T-helper 17 cell (primary cell): ENCODE measurements at regions not wholly inside any gene's neighbourhood (a gene's known extent, or its start where the extent isn't known, plus 50 kb on each side); places are given as distances from the start of the nearest gene placed in this dataset.

ENCODE experiments used
- ATAC-seq: fragments of 150-1000 bp; cut with Tn5 transposase; 2 replicates; pipeline ENCODE4 v1.10.0; 2021; ENCODE audit warnings: mild to moderate bottlenecking, moderate library complexity
- DNase-seq, 3 donors: peaks; one replicate each; pipeline versions ENCODE4 v3.0.0 to v3.0.0-alpha.2; 2020 to 2021
- H3K9me3 ChIP-seq: one replicate; pipeline ENCODE4 v1.7.0; 2013; ENCODE audit warnings: low read length, mild to moderate bottlenecking; ENCODE audit not compliant: control insufficient read depth, poor library complexity, severe bottlenecking
- H3K27ac Mint-ChIP-seq: one replicate; pipeline ENCODE4 v1.8.0; 2022; ENCODE audit warnings: mild to moderate bottlenecking, moderate library complexity, mixed read lengths
- H3K27me3 Mint-ChIP-seq: one replicate; pipeline ENCODE4 v1.8.0; 2022; ENCODE audit warnings: mixed read lengths
- H3K36me3 Mint-ChIP-seq: one replicate; pipeline ENCODE4 v1.8.0; 2022; ENCODE audit warnings: low read depth, mixed read lengths
- H3K4me1 Mint-ChIP-seq: one replicate; pipeline ENCODE4 v1.8.0; 2022; ENCODE audit warnings: mild to moderate bottlenecking, mixed read lengths
- H3K4me3 Mint-ChIP-seq: one replicate; pipeline ENCODE4 v1.8.0; 2022; ENCODE audit warnings: mild to moderate bottlenecking, moderate library complexity, mixed read lengths

- no peaks in the 10 kb centered on the region for H3K36me3 Mint-ChIP-seq
- no peak overlapping the region for H3K27ac Mint-ChIP-seq
- H3K4me1 Mint-ChIP-seq = no peaks in the 10 kb centered on the region
- DNase-seq (no peak), ATAC-seq (no peak)
- H3K27me3 Mint-ChIP-seq = no peaks in the 10 kb centered on the region
- H3K4me3 Mint-ChIP-seq = no peak overlapping the region
- no peaks in the 10 kb centered on the region for H3K9me3 ChIP-seq
Observed at GRCh38 chr11:23257088-23257487, 396.8 kb upstream of the CCDC179 start.

- no peaks in the 10 kb centered on the region for H3K4me1 Mint-ChIP-seq
- no peak for DNase-seq
- H3K36me3 Mint-ChIP-seq = no peaks in the 10 kb centered on the region
- no peak for ATAC-seq
- H3K9me3 ChIP-seq = no peaks in the 10 kb centered on the region
- H3K27ac Mint-ChIP-seq = no peak overlapping the region
- H3K4me3 Mint-ChIP-seq = no peak overlapping the region
- H3K27me3 Mint-ChIP-seq = no peaks in the 10 kb centered on the region
Observed at GRCh38 chr11:23257556-23257955, 397.3 kb upstream of the CCDC179 start.

DNA sequence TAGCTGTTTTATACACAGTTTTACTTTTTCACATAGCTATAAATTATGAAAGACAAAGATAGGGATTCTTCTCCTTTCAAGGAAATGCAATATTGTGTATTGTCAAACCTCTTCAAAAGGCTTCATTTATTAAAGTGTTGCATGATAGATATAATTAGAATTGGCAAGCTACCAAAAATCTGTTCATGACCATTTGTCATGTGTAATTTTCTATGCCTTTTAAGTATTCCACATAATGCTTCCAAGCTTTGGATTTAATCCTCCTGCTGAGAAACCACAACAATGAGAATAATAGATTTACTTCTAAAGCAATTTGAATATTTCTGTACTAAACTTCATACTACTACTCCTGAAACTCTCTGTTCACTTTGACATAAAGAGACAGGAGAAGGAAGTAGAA is 403.2 kb upstream of the CCDC179 start:
- Mint-ChIP-seq H3K4me1 (no peaks in the 10 kb centered on the region), H3K4me3 (no peak overlapping the region), H3K27me3 (no peaks in the 10 kb centered on the region), H3K27ac (no peak overlapping the region), H3K36me3 (no peaks in the 10 kb centered on the region)
- DNase-seq (no peak), ATAC-seq (no peak)
- H3K9me3 ChIP-seq = no peaks in the 10 kb centered on the region

GRCh38 chr11:23272095-23272494 is 411.8 kb upstream of the CCDC179 start:
- Mint-ChIP-seq H3K27me3 (no peaks in the 10 kb centered on the region), H3K27ac (no peak overlapping the region), H3K4me3 (no peak overlapping the region), H3K4me1 (no peaks in the 10 kb centered on the region), H3K36me3 (no peaks in the 10 kb centered on the region)
- no peak for ATAC-seq
- DNase-seq = no peak
- no peaks in the 10 kb centered on the region for H3K9me3 ChIP-seq

DNA sequence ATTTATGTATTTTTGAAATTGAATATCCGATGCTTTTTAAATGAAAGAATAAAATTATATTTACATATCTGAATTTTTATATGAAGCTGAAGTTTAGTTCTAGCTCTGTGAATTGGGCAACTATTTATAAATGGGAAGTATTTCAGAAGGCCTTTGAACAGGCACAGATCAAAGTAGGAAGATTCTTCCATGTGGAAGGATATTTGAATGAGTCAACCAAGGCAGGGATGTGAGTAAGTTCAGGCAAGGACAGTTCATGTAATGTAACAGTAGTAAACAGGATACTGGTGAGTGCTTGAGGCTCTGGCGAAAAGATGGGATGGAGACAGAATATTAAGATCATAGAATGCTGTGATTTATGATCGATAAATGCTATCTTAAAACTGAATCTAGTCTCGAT is 417.8 kb upstream of the CCDC179 start:
- DNase-seq (no peak), ATAC-seq (no peak)
- no peak overlapping the region for H3K27ac Mint-ChIP-seq
- no peaks in the 10 kb centered on the region for H3K9me3 ChIP-seq
- H3K4me1 Mint-ChIP-seq = no peaks in the 10 kb centered on the region
- no peaks in the 10 kb centered on the region for H3K36me3 Mint-ChIP-seq
- no peaks in the 10 kb centered on the region for H3K27me3 Mint-ChIP-seq
- H3K4me3 Mint-ChIP-seq = no peak overlapping the region

GRCh38 chr11:23280088-23280487 is 419.8 kb upstream of the CCDC179 start:
- Mint-ChIP-seq H3K27ac (no peak overlapping the region), H3K27me3 (no peaks in the 10 kb centered on the region), H3K36me3 (no peaks in the 10 kb centered on the region), H3K4me1 (no peaks in the 10 kb centered on the region), H3K4me3 (no peak overlapping the region)
- DNase-seq = no peak
- no peak for ATAC-seq
- H3K9me3 ChIP-seq = no peaks in the 10 kb centered on the region

- no peak overlapping the region for H3K27ac Mint-ChIP-seq
- H3K9me3 ChIP-seq = no peaks in the 10 kb centered on the region
- no peaks in the 10 kb centered on the region for H3K4me1 Mint-ChIP-seq
- no peaks in the 10 kb centered on the region for H3K36me3 Mint-ChIP-seq
- ATAC-seq = no peak
- H3K4me3 Mint-ChIP-seq = no peak overlapping the region
- DNase-seq = no peak
- no peaks in the 10 kb centered on the region for H3K27me3 Mint-ChIP-seq
Observed at GRCh38 chr11:23283666-23284065, 423.4 kb upstream of the CCDC179 start.

- ATAC-seq (no peak), DNase-seq (no peak)
- H3K9me3 ChIP-seq = no peaks in the 10 kb centered on the region
- no peak overlapping the region for H3K4me3 Mint-ChIP-seq
- no peak overlapping the region for H3K27ac Mint-ChIP-seq
- no peaks in the 10 kb centered on the region for H3K27me3 Mint-ChIP-seq
- H3K36me3 Mint-ChIP-seq = no peaks in the 10 kb centered on the region
- no peaks in the 10 kb centered on the region for H3K4me1 Mint-ChIP-seq
Observed at GRCh38 chr11:23284631-23285030, 424.4 kb upstream of the CCDC179 start.

GRCh38 chr11:23288003-23288783 is 427.9 kb upstream of the CCDC179 start:
- no peaks in the 10 kb centered on the region for H3K9me3 ChIP-seq
- H3K36me3 Mint-ChIP-seq = no peaks in the 10 kb centered on the region
- no peak overlapping the region for H3K4me3 Mint-ChIP-seq
- H3K4me1 Mint-ChIP-seq = no peaks in the 10 kb centered on the region
- no peak overlapping the region for H3K27ac Mint-ChIP-seq
- no peak for ATAC-seq
- no peak for DNase-seq
- no peaks in the 10 kb centered on the region for H3K27me3 Mint-ChIP-seq

DNA sequence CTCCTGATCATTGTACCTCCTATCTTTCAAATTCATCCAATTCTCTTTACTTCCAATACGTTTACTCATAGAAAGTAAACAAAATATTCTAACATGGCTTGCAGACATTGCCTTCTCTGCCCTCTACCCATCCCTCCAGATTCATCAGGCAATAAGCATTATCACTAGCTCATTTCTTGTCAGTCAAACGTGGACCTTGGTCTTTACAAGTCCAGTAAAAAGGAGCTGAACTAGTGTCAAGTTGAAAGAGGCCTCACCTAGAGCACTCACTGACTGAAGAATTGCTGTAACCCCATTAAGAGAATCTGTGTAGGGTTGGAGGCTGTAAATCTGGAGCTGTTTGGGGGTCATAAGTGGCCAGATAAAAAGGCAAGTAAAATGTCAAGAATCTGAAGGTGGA is 435.0 kb upstream of the CCDC179 start:
- H3K36me3 Mint-ChIP-seq = no peaks in the 10 kb centered on the region

DNA sequence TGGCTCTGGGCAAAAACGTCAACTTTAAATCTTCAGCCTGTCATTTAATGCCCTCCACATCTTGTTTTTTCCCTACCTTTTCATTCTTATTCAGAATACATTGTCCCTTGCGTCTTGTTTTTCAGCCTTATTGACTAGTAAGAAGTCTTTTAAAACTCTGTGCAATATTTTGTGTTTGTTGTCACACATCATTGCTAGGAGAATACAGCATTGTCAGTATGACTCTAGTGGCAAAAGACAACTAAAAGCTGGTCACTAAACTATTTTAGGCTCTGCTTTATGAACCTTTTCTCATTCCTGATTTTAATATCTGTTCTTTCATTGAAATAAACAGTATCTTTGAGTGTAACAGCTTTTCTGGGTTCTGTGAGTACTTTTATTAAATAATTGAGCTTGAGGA is 447.8 kb upstream of the CCDC179 start:
- Mint-ChIP-seq H3K36me3 (no peaks in the 10 kb centered on the region), H3K4me1 (no peaks in the 10 kb centered on the region), H3K4me3 (no peak overlapping the region), H3K27ac (no peak overlapping the region), H3K27me3 (no peaks in the 10 kb centered on the region)
- no peaks in the 10 kb centered on the region for H3K9me3 ChIP-seq
- ATAC-seq = no peak
- DNase-seq = no peak

More for the DNA sequence above, 435.0 kb upstream of the CCDC179 start:
- Mint-ChIP-seq H3K27me3 (no peaks in the 10 kb centered on the region), H3K27ac (no peak overlapping the region), H3K4me3 (no peak overlapping the region), H3K4me1 (no peaks in the 10 kb centered on the region)
- DNase-seq = no peak
- H3K9me3 ChIP-seq = no peaks in the 10 kb centered on the region
- ATAC-seq = no peak

GRCh38 chr11:23310276-23310675 is 450.0 kb upstream of the CCDC179 start:
- Mint-ChIP-seq H3K4me1 (no peaks in the 10 kb centered on the region), H3K4me3 (no peak overlapping the region), H3K27ac (no peak overlapping the region), H3K36me3 (no peaks in the 10 kb centered on the region), H3K27me3 (no peaks in the 10 kb centered on the region)
- ATAC-seq (no peak), DNase-seq (no peak)
- no peaks in the 10 kb centered on the region for H3K9me3 ChIP-seq

- H3K36me3 Mint-ChIP-seq = no peaks in the 10 kb centered on the region
Observed at GRCh38 chr11:23311986-23312940, 452.0 kb upstream of the CCDC179 start.

More at GRCh38 chr11:23311986-23312940, 452.0 kb upstream of the CCDC179 start:
- Mint-ChIP-seq H3K27ac (no peak overlapping the region), H3K4me1 (no peaks in the 10 kb centered on the region), H3K27me3 (no peaks in the 10 kb centered on the region), H3K4me3 (no peak overlapping the region)
- no peaks in the 10 kb centered on the region for H3K9me3 ChIP-seq
- DNase-seq = no peak
- no peak for ATAC-seq
